ENCODE measurements at regions not wholly inside any gene's neighbourhood (a gene's known extent, or its start where the extent isn't known, plus 50 kb on each side); places are given as distances from the start of the nearest gene placed in this dataset.

GRCh38 chr5:165244407-165244806 is 1739.0 kb downstream of the MAT2B start:
- no peak for DNase-seq

GRCh38 chr5:165258197-165258771 is 1752.9 kb downstream of the MAT2B start:
- peak in 1 of 2 experiments; percentile 6 for DNase-seq

- DNase-seq, result no peak
Observed at GRCh38 chr5:165260426-165260825, 1755.0 kb downstream of the MAT2B start.

- peak; percentile 53 to 76 for DNase-seq
Observed at GRCh38 chr5:165263536-165263935, 1758.1 kb downstream of the MAT2B start.

- DNase-seq, result no peak
Observed at GRCh38 chr5:165266939-165267338, 1761.5 kb downstream of the MAT2B start.

- no peak for DNase-seq
Observed at GRCh38 chr5:165272436-165272835, 1767.0 kb downstream of the MAT2B start.

GRCh38 chr5:165277661-165278060 is 1772.2 kb downstream of the MAT2B start:
- no peak for DNase-seq

- no peak for DNase-seq
Observed at GRCh38 chr5:165282491-165282890, 1777.1 kb downstream of the MAT2B start.

- no peak for DNase-seq
Observed at GRCh38 chr5:165286692-165287091, 1781.3 kb downstream of the MAT2B start.

- no peak for DNase-seq
Observed at GRCh38 chr5:165290535-165290934, 1785.1 kb downstream of the MAT2B start.

GRCh38 chr5:165296401-165297130 is 1791.1 kb downstream of the MAT2B start:
- no peak for DNase-seq

GRCh38 chr5:165304193-165304827 is 1798.9 kb downstream of the MAT2B start:
- peak; percentile 5 to 73 for DNase-seq

GRCh38 chr5:165305596-165305995 is 1800.2 kb downstream of the MAT2B start:
- no peak for DNase-seq

- no peak for DNase-seq
Observed at GRCh38 chr5:165309446-165309845, 1804.0 kb downstream of the MAT2B start.

- no peak for DNase-seq
Observed at GRCh38 chr5:165310031-165310430, 1804.6 kb downstream of the MAT2B start.

GRCh38 chr5:165321912-165322311 is 1816.5 kb downstream of the MAT2B start:
- no peak for DNase-seq

- DNase-seq, result no peak
Observed at GRCh38 chr5:165325221-165325620, 1819.8 kb downstream of the MAT2B start.

GRCh38 chr5:165327631-165328030 is 1822.2 kb downstream of the MAT2B start:
- DNase-seq, result no peak

GRCh38 chr5:165328846-165329245 is 1823.4 kb downstream of the MAT2B start:
- no peak for DNase-seq

GRCh38 chr5:165333623-165334022 is 1828.2 kb downstream of the MAT2B start:
- DNase-seq, result no peak

GRCh38 chr5:165334201-165334600 is 1828.8 kb downstream of the MAT2B start:
- DNase-seq, result no peak

- DNase-seq, result no peak
Observed at GRCh38 chr5:165349735-165350134, 1844.3 kb downstream of the MAT2B start.

- no peak for DNase-seq
Observed at GRCh38 chr5:165351342-165351741, 1845.9 kb downstream of the MAT2B start.

GRCh38 chr5:165360366-165360765 is 1854.9 kb downstream of the MAT2B start:
- peak; percentile 73 to 78 for DNase-seq

Data from NCI-H524 (cell line).